GM19025 (cell line): ENCODE measurements at regions not wholly inside any gene's neighbourhood (a gene's known extent, or its start where the extent isn't known, plus 50 kb on each side); places are given as distances from the start of the nearest gene placed in this dataset.

Experiments
- ATAC-seq: cut with Tn5 transposase; IDR thresholded peaks from one replicate; pipeline ENCODE4 v1.9.1; 2021; ENCODE audit warnings: mild to moderate bottlenecking, low read depth, moderate library complexity; ENCODE audit not compliant: unreplicated experiment

DNA sequence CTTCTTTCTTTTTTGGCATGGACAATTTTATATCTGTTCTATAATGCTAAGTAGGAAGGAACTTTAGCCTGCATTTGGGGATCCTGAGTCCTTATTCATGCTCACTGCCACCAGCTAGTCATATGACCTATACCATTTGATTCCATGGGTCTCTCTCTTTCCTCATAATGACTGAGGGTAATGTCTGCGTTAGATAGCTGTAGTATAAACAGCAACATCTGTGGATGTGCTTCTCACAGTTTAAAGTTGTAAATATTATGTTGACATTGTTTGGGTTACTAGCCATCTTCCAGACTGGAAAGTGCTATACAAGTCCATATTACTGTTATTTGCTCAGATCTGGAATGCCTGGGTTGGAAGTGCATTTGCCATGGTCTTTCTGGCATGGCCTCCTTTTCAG is 274.9 kb upstream of the SEMA6D start:
- ATAC-seq, result no peak

DNA sequence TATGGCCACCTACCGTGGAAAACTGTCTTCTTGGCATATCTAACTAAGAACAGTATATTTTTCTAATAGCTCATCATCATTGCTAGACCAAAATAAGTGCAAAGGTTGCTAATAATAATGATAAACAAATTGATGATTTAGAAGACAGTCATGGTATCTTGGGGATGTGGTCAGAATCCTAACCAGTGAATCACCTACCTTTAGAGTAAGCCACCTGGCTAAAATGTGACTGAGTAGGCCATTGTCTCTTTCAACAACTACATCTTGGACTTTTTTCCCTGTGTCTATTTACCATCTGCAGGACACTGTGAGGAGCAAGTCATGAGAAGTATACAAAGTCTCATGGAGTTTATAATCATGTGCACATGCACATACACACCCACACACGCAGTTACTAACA is 273.5 kb upstream of the SEMA6D start:
- ATAC-seq, result no peak

DNA sequence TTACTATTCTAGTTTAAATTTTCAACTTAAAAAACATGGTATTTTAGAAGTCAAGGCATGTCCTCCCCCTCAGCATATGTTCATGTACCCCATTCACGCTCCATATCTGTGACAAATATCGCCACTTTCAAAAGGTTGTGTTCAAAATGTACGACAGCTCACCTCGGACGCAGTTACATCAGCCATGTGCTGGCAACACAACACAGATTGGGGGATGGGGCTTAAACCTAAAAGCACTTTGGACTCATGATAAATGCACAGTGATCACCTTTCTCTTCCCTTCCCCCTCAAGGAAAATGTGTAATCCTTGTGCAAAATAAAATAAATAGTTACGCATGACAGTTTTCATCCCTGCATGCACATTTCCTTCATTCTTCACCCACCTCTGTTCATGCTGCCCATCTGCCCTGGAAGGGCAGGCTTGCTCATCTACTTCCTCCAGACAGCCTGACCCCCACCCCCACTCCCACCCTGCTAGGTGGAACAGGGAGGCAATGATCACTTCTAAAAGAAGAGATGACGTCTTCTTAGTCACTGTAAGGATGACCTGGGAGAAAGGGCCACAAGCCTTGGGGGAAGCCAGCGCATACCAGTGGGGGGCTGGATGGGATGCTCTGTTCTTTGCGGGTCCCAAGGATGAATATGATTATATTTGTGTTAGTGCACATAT is 271.4 kb upstream of the SEMA6D start:
- no peak for ATAC-seq

DNA sequence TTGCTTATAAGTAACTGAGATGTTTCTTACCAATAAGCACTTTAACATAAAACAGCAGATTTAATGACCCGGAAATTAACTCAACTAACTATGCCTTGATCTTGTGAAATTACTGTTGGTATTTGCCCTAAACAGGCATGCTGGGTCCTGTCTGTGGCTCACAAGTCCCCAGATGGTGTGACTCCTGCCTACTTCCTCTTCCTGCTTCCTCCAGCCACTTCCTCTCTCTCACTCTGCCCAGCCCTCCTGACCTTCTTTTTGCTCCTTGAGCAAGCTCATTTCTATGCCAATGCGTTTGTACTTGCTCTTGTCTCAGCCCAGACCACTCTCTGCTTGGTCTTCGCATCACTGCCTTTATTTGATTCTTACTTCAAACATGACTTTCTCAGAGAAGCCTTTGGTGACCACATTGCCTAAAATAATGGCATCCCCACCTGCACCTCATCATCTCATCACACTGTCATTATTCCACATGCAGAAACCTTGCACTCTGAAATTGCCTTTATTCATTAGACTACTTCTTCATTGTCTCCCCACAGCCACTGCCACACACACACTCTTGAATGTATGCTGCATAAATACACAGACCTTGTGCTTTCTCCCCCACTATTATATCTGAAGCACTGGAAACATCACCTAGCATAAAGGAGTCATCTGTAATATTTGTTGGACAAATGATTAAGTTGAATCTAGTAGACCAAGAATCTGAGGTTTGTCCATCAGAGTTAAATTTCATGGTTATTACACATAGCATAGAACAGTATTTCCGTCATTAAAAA is 256.3 kb upstream of the SEMA6D start:
- no peak for ATAC-seq

DNA sequence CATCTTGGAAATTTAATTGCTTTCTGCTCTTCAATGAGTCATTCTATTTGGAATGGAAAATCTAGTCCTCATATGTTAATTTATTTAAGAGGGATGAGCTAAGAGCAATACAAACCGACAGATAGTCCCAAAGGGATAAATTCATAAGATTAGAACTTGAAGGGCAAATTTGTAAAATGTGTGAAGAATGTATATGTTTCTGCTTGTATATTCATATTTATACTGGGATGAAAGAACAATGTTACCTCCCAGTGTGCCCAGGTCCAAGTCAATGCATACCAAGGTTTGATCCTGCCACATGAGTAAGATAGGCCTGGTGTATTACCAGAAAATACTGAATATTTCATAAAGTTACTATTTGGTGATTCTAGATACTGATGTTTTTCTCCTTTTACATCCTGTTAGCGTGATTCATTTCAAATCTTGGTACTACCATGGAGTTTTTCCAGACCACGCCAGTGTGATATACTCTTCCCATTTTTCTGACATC is 255.6 kb upstream of the SEMA6D start:
- no peak for ATAC-seq

DNA sequence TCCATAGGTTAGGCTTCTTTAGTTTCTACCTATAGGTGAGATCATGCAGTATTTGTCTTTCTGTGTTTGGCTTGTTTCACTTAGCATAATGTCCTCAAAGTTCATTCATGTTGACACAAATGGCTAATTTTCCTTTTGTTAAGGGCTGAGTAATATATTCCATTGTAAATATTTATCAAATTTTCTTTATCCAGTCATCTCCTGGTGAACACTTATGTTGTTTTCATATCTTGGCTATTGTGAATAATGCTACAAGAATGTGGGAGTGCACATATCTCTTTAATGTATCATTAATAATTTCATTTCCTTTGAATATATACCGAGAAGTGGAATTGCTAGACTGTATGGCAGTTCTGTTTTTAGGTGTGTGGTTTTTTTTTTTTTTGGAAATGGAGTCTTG is 250.9 kb upstream of the SEMA6D start:
- no peak for ATAC-seq

DNA sequence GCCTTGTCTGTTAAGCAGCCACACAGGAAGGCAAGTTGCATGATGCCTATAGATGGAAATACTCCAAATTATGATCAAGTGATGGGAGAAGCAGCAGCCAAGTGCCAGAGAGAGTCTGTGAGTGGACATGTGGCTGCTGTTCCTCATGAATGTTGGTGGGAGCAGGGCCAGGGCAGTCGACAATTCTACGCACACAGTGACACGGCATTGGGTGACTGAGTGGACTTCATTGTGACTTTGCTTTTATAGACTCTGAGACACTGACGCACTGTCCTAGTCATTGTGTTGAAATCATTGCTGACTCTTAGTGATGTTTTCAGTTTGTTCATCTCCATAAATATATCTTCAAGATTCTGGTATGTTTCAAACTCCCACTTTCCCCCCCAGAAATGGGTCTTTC is 246.3 kb upstream of the SEMA6D start:
- no peak for ATAC-seq

DNA sequence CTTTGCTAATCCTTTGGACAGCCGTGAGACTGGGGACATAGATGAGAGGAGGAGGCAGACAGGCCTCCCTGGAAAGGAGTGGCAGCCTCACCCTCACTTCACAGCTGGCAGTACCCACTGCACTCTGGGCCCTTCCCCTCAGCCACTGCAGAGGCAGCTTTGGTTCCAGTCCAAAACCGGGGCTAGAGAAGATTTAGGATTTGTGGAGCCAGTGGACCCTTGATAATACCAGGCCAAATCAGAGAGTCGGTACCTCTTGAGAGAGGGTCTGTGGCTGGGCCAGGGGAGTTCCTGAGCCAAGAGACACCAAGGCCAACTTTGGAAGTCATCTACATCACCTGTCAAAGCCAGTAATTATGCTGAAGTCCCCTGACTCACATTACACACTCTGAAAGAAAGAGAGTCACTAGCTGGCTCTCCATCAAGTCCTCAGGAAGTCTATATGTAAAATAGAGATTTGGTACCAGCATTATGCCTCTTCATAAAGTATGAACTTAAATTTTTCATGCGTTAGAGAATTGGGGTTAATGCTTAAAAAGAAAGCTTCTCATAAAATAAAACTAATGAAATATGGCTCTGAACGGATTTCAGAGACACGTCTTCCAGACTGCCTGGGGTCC is 244.1 kb upstream of the SEMA6D start:
- ATAC-seq, result no peak

DNA sequence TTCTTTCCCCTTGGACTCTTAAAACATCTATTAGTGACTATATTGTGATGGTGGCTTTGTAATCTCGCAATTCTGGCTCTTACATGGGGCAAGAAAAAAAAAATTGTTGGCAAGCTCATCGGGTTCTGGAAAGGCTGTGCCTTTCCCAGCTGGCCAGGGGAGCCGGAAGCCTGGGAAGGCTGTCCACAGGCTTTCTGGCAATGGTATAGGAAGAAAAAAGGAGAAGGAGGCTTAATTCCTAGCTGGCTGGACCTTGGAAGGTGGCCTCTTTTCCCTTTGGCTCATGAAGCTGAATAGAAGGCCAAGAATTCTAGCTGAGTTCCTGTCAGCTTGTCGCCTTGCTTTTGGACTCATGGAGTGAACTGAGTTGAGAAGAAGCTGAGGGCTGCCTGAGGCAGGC is 243.5 kb upstream of the SEMA6D start:
- ATAC-seq, result no peak

DNA sequence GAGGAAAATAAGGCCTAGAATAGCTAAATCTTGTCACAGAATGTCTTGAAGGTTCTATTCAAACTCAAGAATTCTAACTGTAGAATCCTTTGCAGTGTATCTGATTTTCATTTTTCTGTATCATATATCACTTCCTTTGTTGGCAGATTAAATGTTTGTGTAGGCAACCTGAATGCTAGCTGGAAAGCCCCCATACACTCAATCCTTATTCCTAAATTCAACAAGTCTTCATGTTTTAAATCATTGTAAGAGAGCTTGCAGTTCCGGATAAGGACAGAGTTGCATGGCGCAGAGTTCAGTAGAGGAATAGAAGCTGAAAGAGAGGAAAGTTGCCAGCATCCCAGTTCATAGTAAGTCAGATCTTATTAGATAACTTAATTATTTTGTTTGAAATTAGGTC is 242.0 kb upstream of the SEMA6D start:
- ATAC-seq, result no peak

DNA sequence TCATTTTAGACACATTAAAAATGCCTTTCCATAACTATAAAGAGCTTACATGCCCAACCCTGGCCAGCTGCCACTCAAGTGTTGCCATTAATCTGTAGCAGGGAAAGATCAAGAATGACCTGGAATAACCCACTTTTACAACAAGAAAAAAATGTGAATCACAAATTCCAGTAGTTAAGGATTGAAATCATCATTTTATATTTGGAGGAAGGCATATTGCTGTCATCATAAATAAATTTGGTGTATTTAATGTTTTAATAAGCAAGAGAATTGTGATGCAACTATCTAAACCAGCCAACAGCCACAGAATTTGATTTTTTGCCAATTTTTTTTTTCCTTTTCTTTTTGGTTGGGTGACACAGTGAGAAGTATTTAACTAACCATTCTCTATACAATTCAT is 240.0 kb upstream of the SEMA6D start:
- no peak for ATAC-seq

DNA sequence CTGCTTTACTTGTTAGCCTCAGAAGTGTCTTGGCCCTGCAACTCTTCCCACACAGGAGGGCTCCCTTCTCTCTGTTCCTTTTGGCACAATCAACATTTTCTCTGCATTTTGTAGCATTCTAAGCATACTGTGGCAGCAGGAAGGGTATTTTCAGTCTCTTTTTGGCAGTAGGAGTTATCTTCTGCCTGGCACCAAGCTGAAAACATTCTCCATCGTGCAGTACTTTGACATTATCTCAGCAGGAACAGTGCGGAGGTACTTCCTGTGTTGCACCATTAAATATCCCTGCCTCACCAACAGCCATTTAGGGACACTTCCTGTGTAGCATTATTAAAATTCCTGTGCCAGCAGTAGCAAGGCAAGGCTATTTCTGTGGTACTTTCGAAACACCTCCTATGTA is 233.2 kb upstream of the SEMA6D start:
- no peak for ATAC-seq

DNA sequence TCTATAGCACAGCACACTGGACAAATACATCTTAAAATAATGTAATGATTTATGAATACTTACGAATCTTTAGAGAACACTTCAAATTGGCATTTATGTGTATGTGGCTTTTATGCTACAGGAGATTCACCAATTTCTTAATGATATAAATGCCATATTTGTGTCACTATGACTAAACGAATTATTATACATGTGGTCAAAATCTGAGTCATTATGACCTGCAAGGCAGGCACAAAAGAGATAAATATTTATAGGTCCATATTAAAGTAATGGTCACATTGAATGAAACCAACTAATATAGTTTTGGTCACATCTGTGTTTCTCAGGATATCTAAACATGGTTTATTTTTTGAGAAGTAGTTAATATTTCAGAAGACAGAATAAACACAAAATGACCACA is 232.3 kb upstream of the SEMA6D start:
- no peak for ATAC-seq

DNA sequence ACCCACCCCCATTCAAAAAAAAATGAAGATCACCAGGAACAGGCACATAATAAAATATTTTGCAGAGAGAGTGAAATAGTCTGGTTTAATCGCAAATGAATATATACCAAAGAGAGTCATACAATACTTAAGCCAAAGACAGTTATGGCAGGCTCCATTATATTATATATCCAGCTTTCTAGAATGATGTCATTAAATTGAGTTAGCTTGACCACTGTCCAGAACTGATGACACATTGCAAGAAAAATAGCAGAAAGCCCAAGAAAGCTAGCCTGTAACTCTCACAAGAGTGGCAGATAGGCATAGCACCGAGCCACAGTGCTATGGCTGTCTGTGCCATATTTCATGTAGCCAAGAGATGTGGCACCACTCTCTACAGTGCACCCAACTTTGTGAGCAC is 231.9 kb upstream of the SEMA6D start:
- ATAC-seq, result no peak

DNA sequence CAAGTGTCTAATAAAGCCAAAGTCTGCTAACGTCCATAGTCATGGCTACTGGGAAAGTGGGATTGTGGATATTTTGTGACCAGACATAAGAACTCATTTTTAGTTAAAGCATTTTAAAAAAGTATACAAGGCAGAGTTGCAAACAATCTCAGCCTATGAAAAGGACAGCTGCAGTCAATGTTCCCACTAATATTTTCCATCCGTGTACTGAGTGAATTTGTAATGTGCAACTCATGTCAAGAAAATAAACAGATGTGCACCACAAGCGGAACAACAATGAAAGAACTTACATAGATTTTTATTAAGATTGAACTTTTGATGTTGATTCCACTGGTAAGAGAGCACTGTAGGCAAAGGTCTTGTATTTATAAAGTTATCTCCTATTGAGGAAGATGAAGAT is 231.3 kb upstream of the SEMA6D start:
- no peak for ATAC-seq

DNA sequence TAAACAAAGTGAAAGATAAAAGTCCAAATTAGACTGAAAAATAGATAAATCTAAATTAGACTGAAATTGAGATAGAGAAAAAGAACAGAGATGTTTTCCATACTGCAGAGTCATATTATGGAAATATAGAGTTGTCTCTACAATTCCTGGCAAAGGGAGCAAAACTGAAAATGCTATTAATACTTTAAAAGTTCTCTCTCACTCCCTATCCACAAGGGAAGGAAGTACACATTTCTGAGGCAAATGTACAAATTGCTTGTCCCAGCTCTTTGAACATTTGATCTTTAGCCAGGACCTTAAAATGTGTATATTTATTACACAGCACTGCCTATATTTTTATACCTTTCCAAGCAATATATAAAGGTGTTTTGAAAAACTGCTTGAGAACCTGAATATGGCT is 225.1 kb upstream of the SEMA6D start:
- no peak for ATAC-seq

DNA sequence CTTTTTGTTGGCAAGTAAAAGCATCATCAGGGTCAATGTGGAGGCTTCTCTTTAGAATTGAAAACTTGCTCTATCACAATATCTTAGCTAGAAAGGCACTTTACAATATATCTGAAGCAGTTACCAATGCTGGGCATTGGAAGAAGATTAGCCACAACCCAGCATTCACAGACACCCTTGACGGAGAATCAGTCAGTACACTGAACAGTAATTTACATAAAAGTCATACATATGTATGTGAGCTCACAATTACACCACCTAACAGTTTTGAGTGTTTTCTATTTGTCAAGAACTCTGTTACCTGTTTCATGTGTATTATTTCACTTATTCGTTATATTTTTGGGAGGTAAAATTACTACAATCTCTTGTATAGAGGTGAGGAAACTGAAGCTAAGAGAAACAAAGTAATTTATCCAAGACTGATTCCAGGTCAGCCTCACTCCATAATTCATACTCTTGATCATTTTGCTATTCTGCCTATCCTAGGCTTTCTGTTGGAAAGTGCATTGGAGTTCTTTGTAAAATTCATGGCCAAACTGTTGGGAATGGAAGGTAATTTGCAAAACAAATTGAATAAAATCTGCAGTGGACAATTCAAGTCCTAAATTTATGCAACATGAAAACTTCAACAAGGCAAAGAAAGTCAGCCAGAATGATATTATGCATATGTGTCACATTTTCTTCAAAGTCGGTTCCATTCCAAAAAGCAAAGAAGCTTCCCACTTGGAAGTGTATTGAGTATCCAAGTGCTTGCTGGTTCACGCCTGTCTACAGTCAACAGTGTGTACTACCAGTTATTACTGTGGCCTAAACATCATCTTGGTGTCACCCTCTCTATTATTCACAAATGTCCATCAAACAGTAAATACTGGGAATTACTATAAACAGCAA is 223.7 kb upstream of the SEMA6D start:
- ATAC-seq, result no peak

DNA sequence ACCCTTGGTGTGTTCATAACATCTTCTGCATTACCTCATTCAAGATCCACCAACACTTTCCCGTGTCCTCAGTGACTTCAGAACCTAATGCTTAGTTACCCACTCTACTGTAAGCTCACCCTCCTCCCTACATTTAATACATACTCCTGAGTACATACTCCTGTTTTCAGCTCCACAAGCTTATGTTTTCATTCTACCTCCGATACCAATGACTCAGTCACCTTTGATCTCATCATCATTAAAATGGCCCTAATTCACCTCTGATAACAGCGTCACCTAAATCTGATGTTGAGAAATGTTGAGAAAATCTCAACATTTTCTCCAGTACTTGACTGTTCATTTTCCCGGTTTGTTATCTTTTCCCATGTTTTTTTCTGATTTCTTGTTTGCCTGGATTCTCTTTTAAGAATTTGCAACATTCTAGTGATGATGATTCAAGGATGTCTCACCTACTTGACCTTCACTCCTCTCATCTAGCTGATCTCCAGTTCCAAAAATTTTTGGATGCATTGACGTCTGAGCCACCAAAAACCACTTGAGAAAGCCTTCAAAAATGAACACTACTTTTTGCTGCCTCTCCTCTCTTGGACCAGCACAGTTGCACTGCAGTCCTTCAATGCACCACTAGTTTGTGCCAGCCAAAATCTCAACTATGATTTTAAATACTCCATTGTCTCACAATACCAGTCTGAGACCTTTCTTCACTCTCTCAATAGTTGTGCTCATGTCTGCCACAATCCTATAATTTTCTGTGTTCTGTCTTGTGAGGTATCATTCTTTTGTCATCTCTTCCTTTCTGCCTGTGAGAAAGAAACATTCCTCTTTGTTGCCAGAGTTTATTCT is 220.7 kb upstream of the SEMA6D start:
- no peak for ATAC-seq

DNA sequence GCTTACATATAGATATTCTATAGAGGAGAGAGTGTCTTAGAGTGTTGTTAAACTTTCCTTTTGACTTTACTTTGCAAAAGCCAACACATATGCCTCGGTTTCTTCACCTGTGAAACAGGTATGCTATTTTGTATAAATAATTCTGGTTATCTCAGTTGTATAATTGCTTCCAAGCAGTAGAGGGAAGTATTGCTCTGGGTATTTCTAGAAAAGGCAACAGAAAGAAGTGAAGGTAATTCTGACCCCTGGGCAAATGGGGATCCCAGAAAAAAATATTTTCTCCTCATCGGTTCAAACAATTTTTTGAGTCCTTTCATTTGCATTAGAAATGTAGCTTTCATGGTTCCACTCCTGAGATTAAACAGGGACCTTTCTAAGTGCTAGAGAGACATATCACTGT is 216.5 kb upstream of the SEMA6D start:
- no peak for ATAC-seq

DNA sequence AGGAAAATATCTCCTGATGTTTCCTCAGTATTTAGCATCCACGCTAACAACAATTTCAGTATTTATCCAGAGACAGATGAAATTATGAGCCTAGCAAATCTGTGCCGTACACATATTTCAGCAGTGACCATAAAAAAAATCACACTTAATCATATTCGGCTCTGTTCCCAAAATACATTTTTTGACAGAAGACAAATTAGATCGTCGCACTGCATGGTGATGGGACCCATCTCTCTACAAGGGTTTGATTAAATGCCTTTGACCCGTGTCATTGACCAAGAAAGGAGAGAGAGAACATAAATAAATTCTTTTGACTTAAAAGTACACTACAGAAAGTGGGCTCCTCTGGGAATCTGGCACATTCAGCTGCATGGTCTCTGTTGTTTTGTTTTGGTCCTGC is 215.3 kb upstream of the SEMA6D start:
- ATAC-seq, result no peak
